HG02798 (cell line): ENCODE measurements at regions not wholly inside any gene's neighbourhood (a gene's known extent, or its start where the extent isn't known, plus 50 kb on each side); places are given as distances from the start of the nearest gene placed in this dataset.
"Not testable (repeated sequence)": the region's sequence is repeated elsewhere in the genome, so short reads cannot be mapped to it uniquely, and the experiment has no call there.

Experiments used
- ATAC-seq: cut with Tn5 transposase; IDR thresholded peaks from one replicate; pipeline ENCODE4 v1.9.1; 2021; ENCODE audit warnings: mild to moderate bottlenecking; ENCODE audit not compliant: unreplicated experiment, poor library complexity

DNA sequence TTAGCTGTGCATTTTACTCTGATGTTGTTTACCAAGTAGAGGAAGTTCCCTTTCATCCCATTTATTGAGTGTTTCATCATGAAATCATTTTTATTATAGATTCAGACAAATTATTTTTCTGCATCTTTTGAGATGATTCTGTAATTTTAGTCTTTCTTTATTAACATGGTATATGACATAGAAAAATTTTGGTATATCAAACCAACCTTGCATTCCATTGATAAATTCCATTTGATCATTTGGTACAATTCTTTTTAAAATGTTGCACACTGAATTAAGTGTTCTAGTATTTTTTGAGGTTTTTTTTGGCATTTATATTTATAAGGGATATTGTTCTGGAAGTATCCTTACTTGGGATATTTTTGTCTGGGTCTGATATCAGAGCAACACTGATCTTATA is 308.4 kb downstream of the DLEU7 start:
- no peak for ATAC-seq

DNA sequence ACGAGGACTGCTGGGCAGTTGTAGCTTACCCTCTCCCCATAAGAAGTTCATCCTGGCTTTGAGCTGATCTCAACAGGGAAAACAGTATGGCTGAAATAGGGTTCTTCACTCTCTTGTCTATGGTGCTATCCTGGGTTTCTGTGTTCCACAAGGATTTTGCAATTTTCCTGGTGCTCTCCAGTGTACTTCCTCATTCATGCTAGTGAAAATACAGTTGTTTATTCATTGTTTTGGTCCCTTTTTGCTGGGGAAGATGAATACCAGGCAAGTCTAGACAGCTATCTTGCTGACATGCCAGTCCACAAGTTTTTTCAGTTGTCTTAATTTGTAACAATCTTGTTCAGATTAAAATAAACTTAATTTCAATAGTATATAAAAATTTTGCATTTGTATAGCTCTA is 306.5 kb downstream of the DLEU7 start:
- no peak for ATAC-seq

- no peak for ATAC-seq
Observed at GRCh38 chr13:50539791-50540530, 303.5 kb downstream of the DLEU7 start.

- ATAC-seq, result no peak
Observed at GRCh38 chr13:50543141-50543540, 300.4 kb downstream of the DLEU7 start.

DNA sequence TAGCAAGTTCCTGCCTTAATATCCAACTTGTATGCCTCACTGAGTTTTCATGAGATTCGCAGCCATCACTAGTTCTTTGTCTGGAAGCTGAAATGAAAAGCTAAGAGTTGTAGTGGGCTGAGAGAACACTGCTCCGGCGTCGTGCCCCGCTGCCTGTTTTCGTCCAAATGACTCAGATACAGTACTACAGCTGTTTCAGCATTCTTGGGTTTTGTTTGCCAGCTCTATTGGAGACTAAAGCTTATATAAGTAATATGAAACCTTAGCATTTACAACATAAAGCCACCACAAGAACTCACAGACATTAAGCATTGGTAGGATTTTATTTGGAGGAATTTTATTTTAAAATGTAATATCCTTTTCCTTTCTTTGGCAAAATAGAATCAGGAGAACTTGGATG is 299.7 kb downstream of the DLEU7 start:
- ATAC-seq, result no peak

DNA sequence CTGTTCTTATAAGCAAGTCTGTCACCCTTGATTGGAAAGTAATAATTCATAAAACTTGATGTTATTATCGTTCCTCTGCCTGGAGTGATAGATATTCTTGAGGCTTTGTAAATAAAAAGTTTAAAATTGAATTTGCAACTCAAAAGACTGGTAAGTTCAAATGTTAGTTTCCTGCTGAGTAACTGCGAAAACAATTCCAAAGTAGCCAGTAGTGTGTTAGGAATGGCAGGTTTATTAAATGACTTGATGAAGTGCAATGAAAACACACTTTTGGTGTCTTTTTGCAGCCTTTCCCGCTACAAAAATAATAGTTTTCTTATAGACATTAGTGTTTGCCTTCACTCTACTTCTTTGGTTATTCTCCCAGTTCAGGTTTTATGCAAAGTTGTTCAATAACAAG is 299.3 kb downstream of the DLEU7 start:
- ATAC-seq, result no peak

DNA sequence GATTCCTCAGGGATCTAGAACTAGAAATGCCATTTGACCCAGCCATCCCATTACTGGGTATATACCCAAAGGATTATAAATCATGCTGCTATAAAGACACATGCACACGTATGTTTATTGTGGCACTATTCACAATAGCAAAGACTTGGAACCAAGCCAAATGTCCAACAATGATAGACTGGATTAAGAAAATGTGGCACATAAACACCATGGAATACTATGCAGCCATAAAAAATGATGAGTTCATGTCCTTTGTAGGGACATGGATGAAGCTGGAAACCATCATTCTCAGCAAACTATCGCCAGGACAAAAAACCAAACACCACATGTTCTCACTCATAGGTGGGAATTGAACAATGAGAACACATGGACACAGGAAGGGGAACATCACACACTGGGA is 296.3 kb downstream of the DLEU7 start:
- not testable (repeated sequence) for ATAC-seq

- no peak for ATAC-seq
Observed at GRCh38 chr13:50548586-50548985, 294.9 kb downstream of the DLEU7 start.

DNA sequence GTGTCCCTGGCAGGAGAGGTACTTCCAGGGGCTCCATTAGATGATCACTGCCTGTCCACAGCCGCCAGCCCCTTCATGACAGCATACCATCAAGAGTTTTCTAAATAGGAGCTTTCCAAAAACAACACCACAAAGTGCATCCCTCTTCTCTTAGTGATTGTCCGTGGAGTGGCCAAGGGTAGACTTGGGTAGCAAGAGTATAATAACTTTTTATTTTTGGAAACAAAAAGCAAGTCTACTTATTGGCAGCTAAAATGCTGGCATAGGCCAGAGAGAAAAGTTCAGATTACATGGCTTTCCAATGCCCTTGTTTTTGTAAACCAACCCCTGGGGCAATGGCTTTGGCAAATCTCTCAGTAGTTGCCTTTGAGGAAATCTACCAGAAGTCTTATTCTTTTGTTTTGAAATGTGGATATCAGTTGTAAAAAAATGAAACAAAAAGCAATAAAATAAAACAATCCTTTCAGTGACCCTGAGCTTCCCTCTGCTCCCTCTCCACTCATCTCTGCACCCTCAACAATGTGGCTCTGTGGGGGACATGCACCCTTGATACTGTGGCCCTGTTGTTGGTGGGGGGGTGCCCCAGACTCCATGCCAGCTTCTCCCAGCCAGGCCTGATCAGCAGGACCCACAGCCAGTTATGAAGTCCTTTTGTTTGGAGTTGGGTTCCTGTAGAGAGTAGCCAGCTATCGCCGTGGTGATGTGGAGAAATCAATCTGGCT is 294.1 kb downstream of the DLEU7 start:
- ATAC-seq, result no peak

GRCh38 chr13:50550151-50550550 is 293.3 kb downstream of the DLEU7 start:
- no peak for ATAC-seq

- ATAC-seq, result no peak
Observed at GRCh38 chr13:50552424-50552966, 291.0 kb downstream of the DLEU7 start.

DNA sequence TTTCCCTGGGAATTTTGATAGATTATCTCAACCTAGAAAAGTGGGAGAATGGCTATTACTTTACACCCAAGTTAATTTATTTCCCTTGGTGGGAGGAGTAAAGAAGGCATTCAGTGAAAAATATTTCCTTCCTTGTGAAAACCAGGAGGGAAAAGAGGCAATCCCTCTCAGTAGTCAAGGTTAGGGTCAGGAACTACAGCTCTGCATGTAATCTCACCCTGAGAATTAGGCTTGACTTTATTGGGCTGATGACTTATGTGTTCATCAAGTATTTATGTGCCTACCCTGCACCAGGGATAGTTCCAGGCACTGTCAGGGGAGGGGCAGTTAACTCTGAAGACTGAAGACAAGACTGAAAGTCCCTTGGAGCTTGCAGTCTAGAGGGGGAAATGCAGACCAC is 281.8 kb downstream of the DLEU7 start:
- no peak for ATAC-seq

- no peak for ATAC-seq
Observed at GRCh38 chr13:50566646-50567045, 276.8 kb downstream of the DLEU7 start.

DNA sequence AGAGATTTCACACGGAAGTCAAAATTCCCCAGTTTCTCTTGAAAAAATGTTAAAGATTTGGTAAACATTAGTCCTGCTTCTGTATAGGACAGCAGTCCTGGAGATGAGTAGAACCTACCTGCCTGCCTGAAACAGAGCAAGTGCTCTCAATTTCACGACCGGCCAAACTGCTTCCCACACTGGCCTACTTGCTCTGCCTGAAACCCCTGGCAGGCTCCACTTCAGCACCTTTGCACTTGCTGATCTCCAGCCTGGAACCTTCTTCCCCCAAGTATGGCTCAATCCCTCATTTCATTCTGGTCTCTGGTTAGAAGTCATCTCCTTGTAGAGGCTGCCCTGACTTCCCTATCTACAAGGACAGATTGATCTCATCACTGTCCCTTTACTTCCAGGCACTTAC is 271.4 kb downstream of the DLEU7 start:
- ATAC-seq, result no peak

GRCh38 chr13:50573066-50573465 is 270.4 kb downstream of the DLEU7 start:
- no peak for ATAC-seq

GRCh38 chr13:50574731-50575130 is 268.8 kb downstream of the DLEU7 start:
- ATAC-seq, result no peak

- no peak for ATAC-seq
Observed at GRCh38 chr13:50575138-50575537, 268.4 kb downstream of the DLEU7 start.

- no peak for ATAC-seq
Observed at GRCh38 chr13:50576156-50576555, 267.3 kb downstream of the DLEU7 start.

- ATAC-seq, result no peak
Observed at GRCh38 chr13:50577806-50578205, 265.7 kb downstream of the DLEU7 start.

GRCh38 chr13:50580684-50581305 is 262.7 kb downstream of the DLEU7 start:
- ATAC-seq, result no peak

- ATAC-seq, result no peak
Observed at GRCh38 chr13:50581586-50582196, 261.8 kb downstream of the DLEU7 start.
